ENCODE measurements at regions not wholly inside any gene's neighbourhood (a gene's known extent, or its start where the extent isn't known, plus 50 kb on each side); places are given as distances from the start of the nearest gene placed in this dataset.

DNA sequence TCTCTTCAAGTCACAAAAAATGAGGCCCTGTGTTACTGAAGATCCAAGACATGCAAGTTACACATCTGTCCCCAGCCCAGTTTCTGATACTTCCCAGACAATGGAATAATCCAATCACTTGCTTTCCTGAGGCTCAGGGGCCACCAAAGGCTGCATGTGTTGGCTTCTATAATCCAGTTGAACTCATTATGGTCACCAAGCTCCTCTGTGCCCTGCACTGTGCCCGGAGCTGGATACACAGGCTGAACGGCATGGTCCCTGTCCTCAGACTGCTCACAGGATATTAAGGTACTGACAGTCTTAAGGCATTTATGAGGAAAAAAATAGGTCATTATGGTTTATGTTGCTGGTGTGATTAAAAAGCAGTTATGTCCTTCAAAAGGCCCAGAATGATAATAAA, 117.0 kb upstream of the SYT6 start:
- TF ChIP-seq, protein P1, sequence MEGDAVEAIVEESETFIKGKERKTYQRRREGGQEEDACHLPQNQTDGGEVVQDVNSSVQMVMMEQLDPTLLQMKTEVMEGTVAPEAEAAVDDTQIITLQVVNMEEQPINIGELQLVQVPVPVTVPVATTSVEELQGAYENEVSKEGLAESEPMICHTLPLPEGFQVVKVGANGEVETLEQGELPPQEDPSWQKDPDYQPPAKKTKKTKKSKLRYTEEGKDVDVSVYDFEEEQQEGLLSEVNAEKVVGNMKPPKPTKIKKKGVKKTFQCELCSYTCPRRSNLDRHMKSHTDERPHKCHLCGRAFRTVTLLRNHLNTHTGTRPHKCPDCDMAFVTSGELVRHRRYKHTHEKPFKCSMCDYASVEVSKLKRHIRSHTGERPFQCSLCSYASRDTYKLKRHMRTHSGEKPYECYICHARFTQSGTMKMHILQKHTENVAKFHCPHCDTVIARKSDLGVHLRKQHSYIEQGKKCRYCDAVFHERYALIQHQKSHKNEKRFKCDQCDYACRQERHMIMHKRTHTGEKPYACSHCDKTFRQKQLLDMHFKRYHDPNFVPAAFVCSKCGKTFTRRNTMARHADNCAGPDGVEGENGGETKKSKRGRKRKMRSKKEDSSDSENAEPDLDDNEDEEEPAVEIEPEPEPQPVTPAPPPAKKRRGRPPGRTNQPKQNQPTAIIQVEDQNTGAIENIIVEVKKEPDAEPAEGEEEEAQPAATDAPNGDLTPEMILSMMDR (IDR thresholded peaks at IDR 0.05): no peak
- TF ChIP-seq POLR2A (IDR thresholded peaks at IDR 0.05): no peak
- no peak for TF ChIP-seq POLR2AphosphoS5 (IDR thresholded peaks at IDR 0.05)
